SK-N-SH (cell line): ENCODE measurements at regions not wholly inside any gene's neighbourhood (a gene's known extent, or its start where the extent isn't known, plus 50 kb on each side); places are given as distances from the start of the nearest gene placed in this dataset.

Source experiments
- EP300 ChIP-seq, 2 experiments: IDR thresholded peaks; 2 replicates each; pipeline versions ENCODE4 v1.4.0 to v1.6.1; 2012; ENCODE audit warnings: borderline replicate concordance in 1 of 2, low read depth in 1 of 2, low read length in 1 of 2
- EZH2phosphoT487 ChIP-seq: fragments of 200-600 bp; sonication (generic); IDR thresholded peaks from 2 replicates; pipeline ENCODE4 v1.6.1; 2017; ENCODE audit warnings: low read depth, mixed run types, mild to moderate bottlenecking, antibody characterized with exemption, moderate library complexity, borderline replicate concordance
- FOXJ3 ChIP-seq: sonication (generic); formaldehyde crosslinking; IDR thresholded peaks from 2 replicates; pipeline ENCODE4 v1.5.1; 2020; ENCODE audit warnings: mild to moderate bottlenecking, missing genetic modification reagents
- FOXM1 ChIP-seq: IDR thresholded peaks from 2 replicates; pipeline ENCODE4 v1.4.0; 2012; ENCODE audit warnings: low read depth, mild to moderate bottlenecking
- GABPA ChIP-seq: IDR thresholded peaks from 2 replicates; pipeline ENCODE4 v1.4.0; 2012; ENCODE audit warnings: low read depth, mild to moderate bottlenecking
- POLR2AphosphoS5 ChIP-seq: IDR thresholded peaks from 2 replicates; pipeline ENCODE4 v1.6.1; 2012; ENCODE audit warnings: low read depth, low read length
- REST ChIP-seq: IDR thresholded peaks from 2 replicates; pipeline ENCODE4 v1.6.1; 2012; ENCODE audit warnings: mild to moderate bottlenecking, low read depth, low read length, moderate library complexity
- TEAD4 ChIP-seq: IDR thresholded peaks from 2 replicates; pipeline ENCODE4 v1.4.0; 2012; ENCODE audit warnings: mild to moderate bottlenecking, borderline replicate concordance; ENCODE audit not compliant: insufficient read depth
- USF2 ChIP-seq: fragments of 150-350 bp; IDR thresholded peaks from 2 replicates; pipeline ENCODE4 v1.6.1; 2017; ENCODE audit warnings: antibody characterized with exemption, low read length, low read depth, borderline replicate concordance
- ZBTB33 ChIP-seq: IDR thresholded peaks from 2 replicates; pipeline ENCODE4 v1.4.0; 2012; ENCODE audit warnings: low read depth, borderline replicate concordance
- TF ChIP-seq, protein P1 (sequence below): fragments of 200-600 bp; sonication (generic); IDR thresholded peaks from 2 replicates; pipeline ENCODE4 v1.6.1; 2017; ENCODE audit warnings: antibody characterized with exemption, mild to moderate bottlenecking, moderate library complexity

- TF ChIP-seq POLR2AphosphoS5 (no peak), EZH2phosphoT487 (no peak), FOXJ3 (CRISPR knock-in tag) (no peak), FOXM1 (no peak), REST (no peak), TEAD4 (no peak), EP300 (IDR thresholded peaks at IDR 0.05; ENCODE audit: borderline replicate concordance in 1 of 2, low read depth in 1 of 2, low read length in 1 of 2) (no peak), USF2 (no peak), GABPA (no peak), ZBTB33 (no peak)
- TF ChIP-seq, protein P1, sequence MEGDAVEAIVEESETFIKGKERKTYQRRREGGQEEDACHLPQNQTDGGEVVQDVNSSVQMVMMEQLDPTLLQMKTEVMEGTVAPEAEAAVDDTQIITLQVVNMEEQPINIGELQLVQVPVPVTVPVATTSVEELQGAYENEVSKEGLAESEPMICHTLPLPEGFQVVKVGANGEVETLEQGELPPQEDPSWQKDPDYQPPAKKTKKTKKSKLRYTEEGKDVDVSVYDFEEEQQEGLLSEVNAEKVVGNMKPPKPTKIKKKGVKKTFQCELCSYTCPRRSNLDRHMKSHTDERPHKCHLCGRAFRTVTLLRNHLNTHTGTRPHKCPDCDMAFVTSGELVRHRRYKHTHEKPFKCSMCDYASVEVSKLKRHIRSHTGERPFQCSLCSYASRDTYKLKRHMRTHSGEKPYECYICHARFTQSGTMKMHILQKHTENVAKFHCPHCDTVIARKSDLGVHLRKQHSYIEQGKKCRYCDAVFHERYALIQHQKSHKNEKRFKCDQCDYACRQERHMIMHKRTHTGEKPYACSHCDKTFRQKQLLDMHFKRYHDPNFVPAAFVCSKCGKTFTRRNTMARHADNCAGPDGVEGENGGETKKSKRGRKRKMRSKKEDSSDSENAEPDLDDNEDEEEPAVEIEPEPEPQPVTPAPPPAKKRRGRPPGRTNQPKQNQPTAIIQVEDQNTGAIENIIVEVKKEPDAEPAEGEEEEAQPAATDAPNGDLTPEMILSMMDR, result no peak
These were observed 80.4 kb upstream of the TCF12 start for GRCh38 chr15:56838085-56838484.
